Neural cell (in vitro differentiated cells): ENCODE measurements at regions not wholly inside any gene's neighbourhood (a gene's known extent, or its start where the extent isn't known, plus 50 kb on each side); places are given as distances from the start of the nearest gene placed in this dataset.

Experiments used
- CTCF ChIP-seq: fragments of 450-650 bp; IDR thresholded peaks from 2 replicates; pipeline ENCODE4 v1.5.1; 2014; ENCODE audit warnings: antibody characterized with exemption, mild to moderate bottlenecking, moderate library complexity; ENCODE audit not compliant: poor library complexity, severe bottlenecking
- POLR2AphosphoS5 ChIP-seq: IDR thresholded peaks from 2 replicates; pipeline ENCODE4 v1.6.1; 2012
- TAF1 ChIP-seq: IDR thresholded peaks from 2 replicates; pipeline ENCODE4 v1.6.1; 2012; ENCODE audit warnings: low read depth

GRCh38 chr11:23127706-23128105, 267.4 kb upstream of the CCDC179 start:
- no peak for TF ChIP-seq CTCF
- no peak for TF ChIP-seq POLR2AphosphoS5
- TF ChIP-seq TAF1: no peak
